ENCODE measurements at regions not wholly inside any gene's neighbourhood (a gene's known extent, or its start where the extent isn't known, plus 50 kb on each side); places are given as distances from the start of the nearest gene placed in this dataset.

- ATAC-seq = no peak
- Mint-ChIP-seq H3K27ac (no peak overlapping the region), H3K27me3 (peaks cover 31 to 39% of the 10 kb centered on the region in 2 donors), H3K9me3 (no peaks in the 10 kb centered on the region), H3K4me3 (no peak overlapping the region), H3K4me1 (ENCODE audit: low read depth in 2 of 2) (no peaks in the 10 kb centered on the region), H3K36me3 (no peaks in the 10 kb centered on the region)
- DNase-seq (ENCODE audit: low spot score) = no peak
Observed at GRCh38 chr20:57025261-57025660, 241.2 kb downstream of the BMP7 start.

DNA sequence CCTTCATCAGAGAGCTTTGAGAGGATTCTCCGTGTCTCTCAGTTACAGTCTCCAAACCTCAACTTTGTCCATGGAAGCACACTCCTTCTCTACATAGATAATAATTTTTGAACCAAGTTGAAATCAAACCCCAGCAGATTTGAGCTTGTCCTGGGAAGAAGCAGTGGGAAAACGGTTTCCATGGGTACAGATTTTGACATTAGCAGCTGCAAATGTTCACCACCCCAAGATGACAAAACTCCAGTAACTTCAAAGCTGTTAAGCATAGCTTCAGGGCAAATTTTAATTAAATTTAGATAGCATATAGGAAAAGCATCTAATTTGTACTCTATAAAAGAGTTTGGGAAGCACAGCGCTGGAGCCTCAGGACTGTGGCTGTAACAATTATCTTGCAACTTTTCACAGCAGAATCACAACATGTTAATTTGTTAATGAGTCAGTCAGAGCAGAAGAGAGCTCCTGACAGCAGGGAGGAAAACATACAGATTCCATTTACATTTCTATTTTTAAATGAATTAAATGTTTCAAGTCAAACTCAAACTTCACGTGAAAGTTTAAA is 240.7 kb downstream of the BMP7 start:
- Mint-ChIP-seq H3K36me3 (no peaks in the 10 kb centered on the region), H3K27me3 (peaks cover 30 to 38% of the 10 kb centered on the region in 2 donors), H3K4me3 (no peak overlapping the region), H3K4me1 (ENCODE audit: low read depth in 2 of 2) (no peaks in the 10 kb centered on the region), H3K27ac (no peak overlapping the region), H3K9me3 (no peaks in the 10 kb centered on the region)
- DNase-seq (ENCODE audit: low spot score) = no peak
- ATAC-seq = no peak

DNA sequence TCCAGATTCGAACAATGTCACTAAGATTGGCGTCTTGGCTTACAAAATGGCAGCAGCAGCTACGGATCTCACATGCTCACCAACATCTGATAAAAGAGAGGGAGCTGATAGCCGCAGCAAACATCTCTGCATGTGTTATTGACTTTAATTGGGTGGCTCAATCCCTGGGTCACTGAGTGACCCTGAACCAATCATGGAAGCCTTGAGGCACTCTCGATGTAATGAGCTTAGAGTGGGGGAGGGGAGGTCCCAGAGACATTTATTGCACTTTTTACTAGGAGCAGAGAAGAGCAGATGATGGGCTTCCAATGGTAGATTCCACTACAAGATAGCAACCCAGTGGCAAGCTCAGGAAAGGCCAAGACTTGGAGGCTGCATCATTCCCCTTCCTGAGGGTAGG is 238.7 kb downstream of the BMP7 start:
- Mint-ChIP-seq H3K9me3 (no peaks in the 10 kb centered on the region), H3K4me3 (no peak overlapping the region), H3K36me3 (no peaks in the 10 kb centered on the region), H3K27ac (no peak overlapping the region), H3K4me1 (ENCODE audit: low read depth in 2 of 2) (peaks cover 4 to 6% of the 10 kb centered on the region in 2 donors), H3K27me3 (peaks cover 30 to 44% of the 10 kb centered on the region in 2 donors)
- no peak for ATAC-seq
- no peak for DNase-seq (ENCODE audit: low spot score)

DNA sequence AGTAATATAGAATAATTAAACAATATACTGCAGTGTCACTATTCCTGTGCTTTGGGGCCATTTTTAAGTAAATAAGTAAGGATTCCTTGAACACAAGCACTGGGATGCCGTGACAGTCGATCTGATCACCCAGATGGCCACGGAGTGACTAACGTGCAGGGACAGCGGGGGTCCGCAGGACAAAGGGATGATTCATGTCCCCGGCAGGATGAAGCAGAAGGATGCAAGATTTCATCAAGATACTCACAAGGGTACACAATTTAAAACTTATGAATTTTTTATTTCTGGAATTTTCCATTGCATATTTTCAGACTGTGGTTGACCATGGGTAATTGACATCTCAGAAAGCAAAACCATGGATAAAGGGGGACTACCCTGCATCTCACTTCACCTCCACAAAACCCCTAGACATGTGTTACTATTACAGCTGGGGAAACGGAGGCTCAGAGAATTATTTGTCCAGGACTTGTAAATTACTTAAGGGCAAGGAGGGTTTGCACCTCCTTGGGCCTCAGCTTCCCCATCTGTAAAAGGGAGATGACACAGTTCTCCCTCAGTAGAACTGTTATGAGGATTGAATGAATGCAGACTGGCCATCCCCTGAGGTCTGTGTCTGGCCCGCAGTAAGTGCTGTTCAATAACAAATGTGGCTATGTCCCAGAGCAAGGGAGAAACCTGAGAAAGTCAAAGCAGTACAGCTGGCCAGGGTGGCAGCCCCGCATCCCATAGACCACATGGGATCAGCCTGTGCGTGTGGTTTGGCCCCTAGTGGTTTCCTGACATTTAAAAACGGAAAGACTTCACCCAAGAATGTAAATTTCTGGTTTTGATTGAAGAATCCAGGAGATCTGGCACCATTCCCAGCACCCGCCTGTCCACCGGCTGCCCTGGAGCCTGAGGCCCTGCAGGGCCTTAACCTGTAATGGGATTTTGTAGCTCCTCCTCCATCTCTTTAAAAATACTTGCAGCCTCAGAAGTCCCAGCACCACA is 235.5 kb downstream of the BMP7 start:
- ATAC-seq = no peak
- no peaks in the 10 kb centered on the region for H3K36me3 Mint-ChIP-seq
- H3K9me3 Mint-ChIP-seq = no peaks in the 10 kb centered on the region
- no peak overlapping the region for H3K27ac Mint-ChIP-seq
- no peak for DNase-seq (ENCODE audit: low spot score)
- H3K27me3 Mint-ChIP-seq = peaks cover 21 to 48% of the 10 kb centered on the region in 2 donors
- H3K4me3 Mint-ChIP-seq = no peak overlapping the region
- peaks cover 4 to 6% of the 10 kb centered on the region in 2 donors for H3K4me1 Mint-ChIP-seq (ENCODE audit: low read depth in 2 of 2)

DNA sequence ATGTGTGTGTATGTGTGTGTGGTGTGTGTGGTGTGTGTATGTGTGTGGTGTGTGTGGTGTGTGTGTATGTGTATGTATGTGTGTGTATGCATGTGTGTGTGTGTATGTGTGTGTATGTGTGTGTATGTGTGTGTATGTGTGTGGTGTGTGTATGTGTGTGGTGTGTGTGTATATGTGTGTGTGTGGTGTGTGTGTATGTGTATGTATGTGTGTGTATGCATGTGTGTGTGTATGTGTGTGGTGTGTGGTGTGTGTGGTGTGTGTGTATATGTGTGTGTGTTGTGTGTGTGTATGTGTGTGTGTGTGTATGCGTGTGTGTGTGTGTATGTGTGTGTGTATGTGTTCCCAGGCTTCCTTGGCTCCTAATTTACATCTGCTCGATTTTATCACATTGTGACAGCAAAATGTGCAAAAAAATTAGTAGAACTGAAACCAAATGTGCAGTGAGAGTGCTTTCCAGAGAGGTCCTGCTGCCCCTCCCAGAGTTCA is 234.5 kb downstream of the BMP7 start:
- peaks cover 4 to 6% of the 10 kb centered on the region in 2 donors for H3K4me1 Mint-ChIP-seq (ENCODE audit: low read depth in 2 of 2)
- ATAC-seq (no peak), DNase-seq (ENCODE audit: low spot score) (no peak)
- H3K4me3 Mint-ChIP-seq = no peak overlapping the region
- peaks cover 28 to 55% of the 10 kb centered on the region in 2 donors for H3K27me3 Mint-ChIP-seq
- no peaks in the 10 kb centered on the region for H3K36me3 Mint-ChIP-seq
- H3K27ac Mint-ChIP-seq = no peak overlapping the region
- no peaks in the 10 kb centered on the region for H3K9me3 Mint-ChIP-seq

GRCh38 chr20:57032847-57033246 is 233.6 kb downstream of the BMP7 start:
- no peaks in the 10 kb centered on the region for H3K36me3 Mint-ChIP-seq
- H3K27ac Mint-ChIP-seq = no peak overlapping the region
- peaks cover 25 to 47% of the 10 kb centered on the region in 2 donors for H3K27me3 Mint-ChIP-seq
- no peak for DNase-seq (ENCODE audit: low spot score)
- no peak for ATAC-seq
- H3K4me1 Mint-ChIP-seq (ENCODE audit: low read depth in 2 of 2) = peaks cover 4 to 6% of the 10 kb centered on the region in 2 donors
- H3K9me3 Mint-ChIP-seq = no peaks in the 10 kb centered on the region
- H3K4me3 Mint-ChIP-seq = no peak overlapping the region

- Mint-ChIP-seq H3K4me3 (no peak overlapping the region), H3K4me1 (ENCODE audit: low read depth in 2 of 2) (peaks cover 4 to 6% of the 10 kb centered on the region in 2 donors), H3K27me3 (peaks cover 23 to 44% of the 10 kb centered on the region in 2 donors), H3K9me3 (no peaks in the 10 kb centered on the region), H3K36me3 (no peaks in the 10 kb centered on the region), H3K27ac (no peak overlapping the region)
- ATAC-seq = no peak
- no peak for DNase-seq (ENCODE audit: low spot score)
Observed at GRCh38 chr20:57034001-57034400, 232.4 kb downstream of the BMP7 start.

GRCh38 chr20:57037689-57038088 is 228.8 kb downstream of the BMP7 start:
- no peak overlapping the region for H3K4me3 Mint-ChIP-seq
- H3K4me1 Mint-ChIP-seq (ENCODE audit: low read depth in 2 of 2) = no peaks in the 10 kb centered on the region
- ATAC-seq = no peak
- H3K27me3 Mint-ChIP-seq = peaks cover 15 to 17% of the 10 kb centered on the region in 2 donors
- no peaks in the 10 kb centered on the region for H3K36me3 Mint-ChIP-seq
- no peak for DNase-seq (ENCODE audit: low spot score)
- no peaks in the 10 kb centered on the region for H3K9me3 Mint-ChIP-seq
- no peak overlapping the region for H3K27ac Mint-ChIP-seq

- Mint-ChIP-seq H3K4me1 (ENCODE audit: low read depth in 2 of 2) (no peaks in the 10 kb centered on the region), H3K4me3 (no peak overlapping the region), H3K36me3 (no peaks in the 10 kb centered on the region), H3K27me3 (peaks cover 13 to 17% of the 10 kb centered on the region in 2 donors), H3K27ac (no peak overlapping the region), H3K9me3 (no peaks in the 10 kb centered on the region)
- no peak for DNase-seq (ENCODE audit: low spot score)
- no peak for ATAC-seq
Observed at GRCh38 chr20:57038608-57039440, 227.6 kb downstream of the BMP7 start.

DNA sequence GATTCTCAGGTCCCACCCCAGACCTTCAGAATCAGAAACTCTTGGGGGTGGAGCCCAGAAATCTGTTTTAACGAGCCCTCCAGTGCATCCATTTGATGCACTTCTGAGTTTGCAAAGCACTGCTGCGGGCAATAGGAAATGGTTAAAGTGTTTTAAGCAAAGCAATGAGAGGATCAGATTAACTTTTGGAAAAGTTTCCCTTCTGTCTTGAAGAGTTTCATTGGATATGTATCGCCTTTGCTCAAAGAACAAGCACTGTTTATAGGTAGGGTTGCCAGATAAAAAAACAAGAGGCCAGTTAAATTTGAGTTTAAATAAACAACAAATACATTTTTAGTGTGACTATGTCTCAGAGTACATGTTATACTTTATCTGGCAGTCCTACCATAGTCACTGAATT is 226.0 kb downstream of the BMP7 start:
- DNase-seq (ENCODE audit: low spot score) (no peak), ATAC-seq (no peak)
- H3K27me3 Mint-ChIP-seq = peaks cover 10 to 13% of the 10 kb centered on the region in 2 donors
- H3K36me3 Mint-ChIP-seq = no peaks in the 10 kb centered on the region
- H3K9me3 Mint-ChIP-seq = no peaks in the 10 kb centered on the region
- H3K4me1 Mint-ChIP-seq (ENCODE audit: low read depth in 2 of 2) = no peaks in the 10 kb centered on the region
- H3K27ac Mint-ChIP-seq = no peak overlapping the region
- H3K4me3 Mint-ChIP-seq = no peak overlapping the region

DNA sequence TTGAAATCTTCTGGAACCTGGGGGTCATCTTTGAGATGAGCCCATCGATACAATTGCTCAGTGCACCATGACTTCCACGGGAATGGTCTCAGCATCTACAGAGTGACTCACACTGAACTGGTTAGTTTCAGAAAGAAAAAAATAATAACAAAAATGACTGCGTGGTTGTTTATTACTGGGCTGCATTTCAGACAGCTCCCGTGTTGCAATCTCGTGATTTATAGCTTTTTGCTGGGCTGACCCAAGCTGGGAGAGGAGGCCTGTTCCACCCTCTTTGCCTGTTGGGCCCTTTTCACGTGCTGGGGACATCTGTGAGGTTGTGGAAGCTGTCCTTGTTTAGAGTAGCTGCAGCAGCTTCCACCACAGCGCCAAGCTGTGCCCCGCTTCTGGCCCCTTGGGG is 225.5 kb downstream of the BMP7 start:
- Mint-ChIP-seq H3K27ac (no peak overlapping the region), H3K27me3 (peaks cover 8 to 13% of the 10 kb centered on the region in 2 donors), H3K36me3 (no peaks in the 10 kb centered on the region), H3K4me3 (no peak overlapping the region), H3K4me1 (ENCODE audit: low read depth in 2 of 2) (no peaks in the 10 kb centered on the region), H3K9me3 (no peaks in the 10 kb centered on the region)
- DNase-seq (ENCODE audit: low spot score) (no peak), ATAC-seq (no peak)

DNA sequence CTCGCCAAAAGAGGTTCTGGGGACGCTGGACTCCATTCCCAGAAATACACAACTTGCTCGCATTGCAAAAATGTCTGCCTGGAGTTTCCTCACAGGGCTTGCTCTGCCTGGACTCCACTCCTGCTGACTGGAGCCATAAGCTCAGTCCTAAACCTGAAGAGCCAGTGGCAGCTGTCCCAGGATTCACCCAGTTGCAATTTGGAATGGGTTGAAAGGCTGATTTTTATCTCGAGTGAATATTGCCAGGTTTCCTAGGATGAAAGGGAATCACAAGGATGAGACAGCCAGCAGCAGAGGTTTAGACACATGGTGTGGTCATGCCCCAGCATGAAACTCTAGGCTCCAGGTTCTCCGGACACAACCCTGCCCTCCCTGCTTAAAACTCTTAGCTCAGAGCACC is 223.3 kb downstream of the BMP7 start:
- no peak for ATAC-seq
- H3K27ac Mint-ChIP-seq = no peak overlapping the region
- no peaks in the 10 kb centered on the region for H3K36me3 Mint-ChIP-seq
- no peaks in the 10 kb centered on the region for H3K4me1 Mint-ChIP-seq (ENCODE audit: low read depth in 2 of 2)
- no peak for DNase-seq (ENCODE audit: low spot score)
- H3K9me3 Mint-ChIP-seq = no peaks in the 10 kb centered on the region
- peaks cover 0 to 4% of the 10 kb centered on the region in 2 donors for H3K27me3 Mint-ChIP-seq
- no peak overlapping the region for H3K4me3 Mint-ChIP-seq

DNA sequence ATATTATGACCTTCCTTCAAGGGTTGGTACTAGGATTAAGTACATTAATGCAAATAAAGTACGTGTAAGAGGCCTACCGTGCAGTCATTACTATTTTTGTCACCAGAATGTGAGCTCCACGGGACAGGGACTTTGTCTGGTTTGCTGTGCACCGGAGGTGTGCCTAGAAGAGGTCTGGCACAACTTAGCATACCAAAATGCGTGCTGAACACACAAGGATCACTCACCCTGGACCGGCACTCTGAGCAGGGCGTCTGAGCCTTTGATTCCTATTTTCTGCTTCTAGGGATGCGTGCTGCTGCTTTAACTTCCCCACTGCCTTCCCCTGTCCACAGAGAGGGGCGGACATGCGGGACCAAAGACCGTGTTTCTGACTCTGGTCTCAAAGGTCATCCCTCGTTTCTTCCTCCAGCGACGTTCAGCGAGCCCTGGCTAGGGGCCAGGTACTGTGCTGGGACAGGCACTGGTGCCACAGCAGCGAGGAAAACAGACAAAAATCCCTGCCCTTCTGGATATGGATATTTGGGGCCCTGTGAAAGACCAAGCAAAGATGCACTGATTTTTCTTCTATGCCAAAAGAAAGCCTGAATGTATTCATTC is 222.7 kb downstream of the BMP7 start:
- H3K4me3 Mint-ChIP-seq = no peak overlapping the region
- no peak overlapping the region for H3K27ac Mint-ChIP-seq
- no peaks in the 10 kb centered on the region for H3K4me1 Mint-ChIP-seq (ENCODE audit: low read depth in 2 of 2)
- peaks cover 0 to 4% of the 10 kb centered on the region in 2 donors for H3K27me3 Mint-ChIP-seq
- ATAC-seq (no peak), DNase-seq (ENCODE audit: low spot score) (no peak)
- H3K36me3 Mint-ChIP-seq = no peaks in the 10 kb centered on the region
- H3K9me3 Mint-ChIP-seq = no peaks in the 10 kb centered on the region
